Vagina (tissue), 2 donors: ENCODE measurements at regions not wholly inside any gene's neighbourhood (a gene's known extent, or its start where the extent isn't known, plus 50 kb on each side); places are given as distances from the start of the nearest gene placed in this dataset.
A peak's percentile ranks its signal among the peaks of the same experiment; 100 is the strongest.

Experiments used
- POLR2A ChIP-seq, 2 donors: fragments of 450-650 bp; IDR thresholded peaks; one replicate each; pipeline ENCODE4 v1.6.1; 2017; ENCODE audit warnings: antibody characterized with exemption in 2 of 2, mild to moderate bottlenecking in 2 of 2, moderate library complexity in 2 of 2
- POLR2AphosphoS5 ChIP-seq, 2 donors: sonication (generic); formaldehyde crosslinking; IDR thresholded peaks; one replicate each; pipeline ENCODE4 v1.9.0; 2017; ENCODE audit warnings: antibody characterized with exemption in 2 of 2, mild to moderate bottlenecking in 2 of 2, low read depth in 1 of 2; ENCODE audit not compliant: insufficient read depth in 1 of 2
- TF ChIP-seq, protein P1 (sequence below), 3 experiments: fragments of 450-650 bp in 2 of 3; fragments of 200-600 bp in 1 of 3; sonication (generic) in 1 of 3; IDR thresholded peaks; one replicate each; pipeline ENCODE4 v1.5.1; 2017 to 2019; ENCODE audit warnings: antibody characterized with exemption in 3 of 3, mild to moderate bottlenecking in 2 of 3, moderate library complexity in 2 of 3

DNA sequence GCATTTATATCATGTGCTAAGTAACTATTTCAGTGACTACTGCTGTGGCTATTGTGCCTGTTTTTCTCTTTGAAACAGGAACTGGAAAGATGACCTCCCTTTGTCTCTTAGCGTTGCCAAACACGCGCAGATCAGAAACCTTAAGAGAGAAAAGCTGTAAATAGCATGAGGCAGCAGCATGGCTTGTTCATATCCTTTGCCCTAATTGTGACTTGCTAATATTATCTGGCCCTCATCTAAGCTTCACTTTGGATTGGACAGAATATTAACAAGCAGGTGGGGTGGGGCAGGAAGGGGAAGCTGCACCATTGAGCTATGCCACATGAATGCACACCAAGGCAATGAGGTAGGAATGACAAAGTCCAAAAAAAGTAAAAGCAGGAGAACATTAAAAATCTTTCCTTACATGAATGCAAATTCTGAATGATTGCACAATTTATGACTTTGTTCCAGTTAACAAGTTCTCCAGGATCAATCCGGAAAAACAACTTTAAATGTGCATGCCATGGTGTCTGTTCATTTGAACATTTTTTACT is 128.4 kb downstream of the IRS1 start:
- TF ChIP-seq, protein P1, sequence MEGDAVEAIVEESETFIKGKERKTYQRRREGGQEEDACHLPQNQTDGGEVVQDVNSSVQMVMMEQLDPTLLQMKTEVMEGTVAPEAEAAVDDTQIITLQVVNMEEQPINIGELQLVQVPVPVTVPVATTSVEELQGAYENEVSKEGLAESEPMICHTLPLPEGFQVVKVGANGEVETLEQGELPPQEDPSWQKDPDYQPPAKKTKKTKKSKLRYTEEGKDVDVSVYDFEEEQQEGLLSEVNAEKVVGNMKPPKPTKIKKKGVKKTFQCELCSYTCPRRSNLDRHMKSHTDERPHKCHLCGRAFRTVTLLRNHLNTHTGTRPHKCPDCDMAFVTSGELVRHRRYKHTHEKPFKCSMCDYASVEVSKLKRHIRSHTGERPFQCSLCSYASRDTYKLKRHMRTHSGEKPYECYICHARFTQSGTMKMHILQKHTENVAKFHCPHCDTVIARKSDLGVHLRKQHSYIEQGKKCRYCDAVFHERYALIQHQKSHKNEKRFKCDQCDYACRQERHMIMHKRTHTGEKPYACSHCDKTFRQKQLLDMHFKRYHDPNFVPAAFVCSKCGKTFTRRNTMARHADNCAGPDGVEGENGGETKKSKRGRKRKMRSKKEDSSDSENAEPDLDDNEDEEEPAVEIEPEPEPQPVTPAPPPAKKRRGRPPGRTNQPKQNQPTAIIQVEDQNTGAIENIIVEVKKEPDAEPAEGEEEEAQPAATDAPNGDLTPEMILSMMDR (IDR thresholded peaks at IDR 0.05): no peak
- TF ChIP-seq POLR2A (IDR thresholded peaks at IDR 0.05) (no peak), POLR2AphosphoS5 (IDR thresholded peaks at IDR 0.05; ENCODE audit: insufficient read depth in 1 of 2, low read depth in 1 of 2) (peak in 1 of 2 donors; percentile 69)
